Trophoblast cell (in vitro differentiated cells and primary cell): ENCODE measurements at regions not wholly inside any gene's neighbourhood (a gene's known extent, or its start where the extent isn't known, plus 50 kb on each side); places are given as distances from the start of the nearest gene placed in this dataset.

Experiments
- DNase-seq, 2 donors: peaks; one replicate each; pipeline ENCODE4 v3.0.0-alpha.2; 2016
- H2AFZ ChIP-seq: 2 replicates; pipeline ENCODE4 v1.6.1; 2013; ENCODE audit warnings: low read length, moderate library complexity, mild to moderate bottlenecking; ENCODE audit not compliant: insufficient read depth, poor library complexity
- H2AK5ac ChIP-seq: 2 replicates; pipeline ENCODE4 v1.6.1; 2013; ENCODE audit warnings: mild to moderate bottlenecking, low read length
- H2BK120ac ChIP-seq: 2 replicates; pipeline ENCODE4 v1.6.1; 2013; ENCODE audit warnings: low read length, mild to moderate bottlenecking, moderate library complexity; ENCODE audit not compliant: insufficient read depth, poor library complexity
- H2BK12ac ChIP-seq: 2 replicates; pipeline ENCODE4 v1.6.1; 2013; ENCODE audit warnings: mild to moderate bottlenecking, low read length, moderate library complexity
- H2BK5ac ChIP-seq: 2 replicates; pipeline ENCODE4 v1.6.1; 2013; ENCODE audit warnings: low read length, low read depth, moderate library complexity, mild to moderate bottlenecking; ENCODE audit not compliant: poor library complexity
- H3K14ac ChIP-seq: 2 replicates; pipeline ENCODE4 v1.6.1; 2013; ENCODE audit warnings: mild to moderate bottlenecking, low read length
- H3K18ac ChIP-seq: 2 replicates; pipeline ENCODE4 v1.6.1; 2013; ENCODE audit warnings: mild to moderate bottlenecking, low read length
- H3K23ac ChIP-seq: 2 replicates; pipeline ENCODE4 v1.6.1; 2013; ENCODE audit warnings: low read length
- H3K27ac ChIP-seq: 2 replicates; pipeline ENCODE4 v1.5.1; 2013; ENCODE audit warnings: low read depth, mild to moderate bottlenecking, inconsistent platforms, low read length, moderate library complexity
- H3K27me3 ChIP-seq: 2 replicates; pipeline ENCODE4 v1.6.1; 2013; ENCODE audit warnings: inconsistent platforms, mild to moderate bottlenecking, low read length, moderate library complexity; ENCODE audit not compliant: insufficient read depth
- H3K36me3 ChIP-seq, 2 experiments: 1 replicate in 1 of 2; 2 replicates in 1 of 2; pipeline ENCODE4 v1.6.1; 2013; ENCODE audit warnings: low read length in 2 of 2, mild to moderate bottlenecking in 2 of 2, moderate library complexity in 1 of 2; ENCODE audit not compliant: insufficient read depth in 2 of 2, control insufficient read depth in 1 of 2
- H3K4ac ChIP-seq: 2 replicates; pipeline ENCODE4 v1.6.1; 2013; ENCODE audit warnings: low read depth, mild to moderate bottlenecking, low read length, moderate library complexity
- H3K4me1 ChIP-seq, 2 experiments: 1 replicate in 1 of 2; 2 replicates in 1 of 2; pipeline ENCODE4 v1.6.1; 2013; ENCODE audit warnings: low read length in 2 of 2, mild to moderate bottlenecking in 2 of 2, moderate library complexity in 1 of 2; ENCODE audit not compliant: insufficient read depth in 2 of 2, control insufficient read depth in 1 of 2
- H3K4me2 ChIP-seq: 2 replicates; pipeline ENCODE4 v1.6.1; 2013; ENCODE audit warnings: inconsistent platforms, mild to moderate bottlenecking, low read length, moderate library complexity
- H3K4me3 ChIP-seq: 2 replicates; pipeline ENCODE4 v1.5.1; 2013; ENCODE audit warnings: mild to moderate bottlenecking, low read depth, low read length, inconsistent platforms
- H3K79me1 ChIP-seq: one replicate; pipeline ENCODE4 v1.6.1; 2013; ENCODE audit warnings: low read length
- H3K79me2 ChIP-seq: 2 replicates; pipeline ENCODE4 v1.6.1; 2013; ENCODE audit warnings: low read length, mild to moderate bottlenecking; ENCODE audit not compliant: control insufficient read depth, insufficient read depth, poor library complexity
- H3K9ac ChIP-seq: 2 replicates; pipeline ENCODE4 v1.6.1; 2013; ENCODE audit warnings: mild to moderate bottlenecking, low read length
- H3K9me3 ChIP-seq: 2 replicates; pipeline ENCODE4 v1.6.1; 2013; ENCODE audit warnings: low read depth, mild to moderate bottlenecking, control low read depth, inconsistent platforms, low read length; ENCODE audit not compliant: insufficient read depth
- H4K12ac ChIP-seq: 2 replicates; pipeline ENCODE4 v1.6.1; 2013; ENCODE audit warnings: low read depth, mild to moderate bottlenecking, low read length, moderate library complexity
- H4K8ac ChIP-seq: 2 replicates; pipeline ENCODE4 v1.6.1; 2013; ENCODE audit warnings: low read depth, mild to moderate bottlenecking, low read length, moderate library complexity
- H4K91ac ChIP-seq: one replicate; pipeline ENCODE4 v1.6.1; 2013; ENCODE audit warnings: low read depth, mild to moderate bottlenecking, low read length, moderate library complexity
- WGBS: extraction: QIAGEN DNeasy Blood & Tissue Kit; methylation state at CpG from one replicate; pipeline ENCODE4 v1.1.7; 2013; ENCODE audit warnings: missing lambda C conversion rate; ENCODE audit not compliant: insufficient read length, insufficient coverage; ENCODE audit errors: extremely low coverage; 5-methylcytosine and 5-hydroxymethylcytosine counted together

DNA sequence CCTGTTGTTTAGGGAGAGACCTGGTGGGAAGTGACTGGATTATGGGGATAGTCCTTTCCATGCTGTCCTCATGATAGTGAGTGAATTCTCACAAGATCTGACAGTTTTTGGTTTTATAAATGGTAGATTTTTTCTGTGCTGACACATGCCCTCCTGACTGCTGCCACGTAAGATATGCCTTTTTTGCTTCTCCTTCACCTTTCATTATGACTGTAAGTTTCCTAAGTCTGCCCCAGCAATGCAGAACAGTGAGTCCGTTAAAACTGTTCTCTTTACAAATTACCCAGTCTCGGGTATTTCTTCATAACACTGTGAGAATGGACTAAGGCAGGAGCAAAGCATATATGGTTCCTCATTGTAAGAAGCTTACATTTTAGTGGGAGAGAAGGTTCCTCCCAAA is 1727.2 kb downstream of the NCAM2 start:
- H2AK5ac ChIP-seq, result no peak overlapping the region
- H3K36me3 ChIP-seq, result no peaks in the 10 kb centered on the region
- H3K27ac ChIP-seq, result no peak overlapping the region
- H2AFZ ChIP-seq, result no peak overlapping the region
- no peak overlapping the region for H3K4me3 ChIP-seq
- no peak overlapping the region for H4K91ac ChIP-seq
- no peak overlapping the region for H3K14ac ChIP-seq
- no CpG with 5 or more reads among the region's 3 CpGs for WGBS
- no peak overlapping the region for H3K23ac ChIP-seq
- H3K27me3 ChIP-seq, result no peaks in the 10 kb centered on the region
- H3K18ac ChIP-seq, result no peak overlapping the region
- no peaks in the 10 kb centered on the region for H3K79me1 ChIP-seq
- no peak overlapping the region for H3K4me2 ChIP-seq
- H3K9ac ChIP-seq, result no peak overlapping the region
- H3K79me2 ChIP-seq, result no peaks in the 10 kb centered on the region
- no peak overlapping the region for H2BK120ac ChIP-seq
- no peak overlapping the region for H2BK12ac ChIP-seq
- H2BK5ac ChIP-seq, result no peak overlapping the region
- H4K12ac ChIP-seq, result no peak overlapping the region
- DNase-seq, result no peak
- H4K8ac ChIP-seq, result no peak overlapping the region
- peaks cover 7% of the 10 kb centered on the region for H3K9me3 ChIP-seq
- no peaks in the 10 kb centered on the region for H3K4me1 ChIP-seq
- H3K4ac ChIP-seq, result no peak overlapping the region

DNA sequence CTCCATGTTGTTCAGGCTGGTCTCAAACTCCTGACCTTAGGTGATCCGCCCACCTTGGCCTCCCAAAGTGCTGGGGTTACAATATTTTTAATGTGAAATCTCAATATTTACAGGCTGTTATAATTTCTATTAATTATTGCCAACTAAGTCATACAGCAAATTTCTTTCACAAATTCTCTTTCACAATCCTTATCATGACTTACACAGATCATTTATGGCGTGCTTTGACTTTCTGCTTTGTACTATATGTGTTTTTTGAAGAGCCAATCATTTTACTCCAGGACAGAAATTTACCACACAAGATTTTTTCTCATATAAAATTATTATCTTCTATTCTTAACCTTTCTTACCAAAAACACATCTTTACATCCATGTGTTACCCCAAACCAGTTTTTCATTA is 1729.9 kb downstream of the NCAM2 start:
- H3K23ac ChIP-seq, result no peak overlapping the region
- H3K4ac ChIP-seq, result no peak overlapping the region
- H2BK120ac ChIP-seq, result no peak overlapping the region
- peaks cover 9% of the 10 kb centered on the region for H3K9me3 ChIP-seq
- no CpG with 5 or more reads among the region's 2 CpGs for WGBS
- H3K79me1 ChIP-seq, result no peaks in the 10 kb centered on the region
- H3K27me3 ChIP-seq, result no peaks in the 10 kb centered on the region
- no peaks in the 10 kb centered on the region for H3K79me2 ChIP-seq
- no peak overlapping the region for H4K12ac ChIP-seq
- no peak overlapping the region for H2BK5ac ChIP-seq
- H3K4me1 ChIP-seq, result no peaks in the 10 kb centered on the region
- H4K8ac ChIP-seq, result no peak overlapping the region
- H2BK12ac ChIP-seq, result no peak overlapping the region
- no peaks in the 10 kb centered on the region for H3K36me3 ChIP-seq
- no peak overlapping the region for H3K27ac ChIP-seq
- H3K4me2 ChIP-seq, result no peak overlapping the region
- no peak overlapping the region for H3K9ac ChIP-seq
- DNase-seq, result no peak
- no peak overlapping the region for H2AFZ ChIP-seq
- H3K18ac ChIP-seq, result no peak overlapping the region
- H3K4me3 ChIP-seq, result no peak overlapping the region
- H2AK5ac ChIP-seq, result no peak overlapping the region
- no peak overlapping the region for H3K14ac ChIP-seq
- H4K91ac ChIP-seq, result no peak overlapping the region

DNA sequence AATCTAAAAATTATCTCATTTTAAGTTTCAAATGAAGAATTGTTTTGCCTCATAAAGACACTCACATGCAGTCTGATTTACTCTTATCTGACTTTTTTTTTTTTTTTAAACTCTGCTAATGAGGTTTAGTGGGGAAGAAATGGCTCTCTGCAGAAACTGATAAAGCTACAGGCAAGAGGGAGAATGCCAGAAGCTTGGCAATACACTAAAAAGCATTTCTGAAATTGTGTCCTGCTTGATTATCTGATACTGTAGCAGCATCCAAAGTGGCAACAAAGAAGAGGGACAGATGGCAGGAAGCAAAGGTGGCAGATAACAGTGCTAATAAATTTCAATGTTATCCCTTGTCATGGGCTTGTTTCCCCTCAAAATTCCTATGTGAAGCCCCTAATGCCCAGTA is 1744.9 kb downstream of the NCAM2 start:
- no peak overlapping the region for H3K9ac ChIP-seq
- H2AFZ ChIP-seq, result no peak overlapping the region
- H3K79me2 ChIP-seq, result no peaks in the 10 kb centered on the region
- H3K27ac ChIP-seq, result no peak overlapping the region
- no peak for DNase-seq
- H3K4me3 ChIP-seq, result no peak overlapping the region
- H3K9me3 ChIP-seq, result no peaks in the 10 kb centered on the region
- no peak overlapping the region for H3K4ac ChIP-seq
- H4K91ac ChIP-seq, result no peak overlapping the region
- no peak overlapping the region for H2BK12ac ChIP-seq
- H3K23ac ChIP-seq, result no peak overlapping the region
- no peak overlapping the region for H2BK120ac ChIP-seq
- no peaks in the 10 kb centered on the region for H3K4me1 ChIP-seq
- no peaks in the 10 kb centered on the region for H3K79me1 ChIP-seq
- no peak overlapping the region for H4K12ac ChIP-seq
- no peak overlapping the region for H2AK5ac ChIP-seq
- H3K18ac ChIP-seq, result no peak overlapping the region
- H3K27me3 ChIP-seq, result no peaks in the 10 kb centered on the region
- H4K8ac ChIP-seq, result no peak overlapping the region
- H3K14ac ChIP-seq, result no peak overlapping the region
- H3K4me2 ChIP-seq, result no peak overlapping the region
- no peaks in the 10 kb centered on the region for H3K36me3 ChIP-seq
- H2BK5ac ChIP-seq, result no peak overlapping the region

DNA sequence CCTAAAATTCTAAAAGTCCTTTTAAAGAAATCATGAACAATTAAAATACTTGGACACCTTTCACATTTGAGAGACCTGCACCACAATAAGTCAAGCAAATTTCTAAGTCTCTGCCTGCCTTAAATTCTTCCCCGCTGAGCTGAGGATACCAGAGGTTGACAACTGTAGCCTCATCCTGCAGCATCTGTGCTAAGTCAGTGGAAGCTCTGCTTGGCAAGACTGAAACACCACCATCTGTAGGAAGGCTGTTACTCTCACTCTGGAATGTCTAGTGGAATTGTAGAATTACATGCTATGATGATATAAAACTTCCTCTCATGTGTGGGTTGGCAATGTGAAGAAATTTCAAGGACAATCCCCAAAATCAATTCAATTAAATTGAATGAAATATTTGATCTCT is 1756.5 kb downstream of the NCAM2 start:
- Histone ChIP-seq H2AK5ac (no peak overlapping the region), H2BK12ac (no peak overlapping the region), H2AFZ (no peak overlapping the region), H3K27me3 (no peaks in the 10 kb centered on the region), H3K4me3 (no peak overlapping the region), H4K91ac (no peak overlapping the region), H4K12ac (no peak overlapping the region), H3K27ac (no peak overlapping the region), H3K18ac (no peak overlapping the region), H3K79me2 (no peaks in the 10 kb centered on the region), H3K79me1 (no peaks in the 10 kb centered on the region), H3K4me2 (no peak overlapping the region), H4K8ac (no peak overlapping the region), H2BK5ac (no peak overlapping the region), H3K4me1 (no peaks in the 10 kb centered on the region), H3K9me3 (no peaks in the 10 kb centered on the region), H3K23ac (no peak overlapping the region), H2BK120ac (no peak overlapping the region), H3K4ac (no peak overlapping the region), H3K36me3 (no peaks in the 10 kb centered on the region), H3K14ac (no peak overlapping the region), H3K9ac (no peak overlapping the region)
- WGBS, result no CpG with 5 or more reads among the region's 1 CpG
- DNase-seq, result no peak

DNA sequence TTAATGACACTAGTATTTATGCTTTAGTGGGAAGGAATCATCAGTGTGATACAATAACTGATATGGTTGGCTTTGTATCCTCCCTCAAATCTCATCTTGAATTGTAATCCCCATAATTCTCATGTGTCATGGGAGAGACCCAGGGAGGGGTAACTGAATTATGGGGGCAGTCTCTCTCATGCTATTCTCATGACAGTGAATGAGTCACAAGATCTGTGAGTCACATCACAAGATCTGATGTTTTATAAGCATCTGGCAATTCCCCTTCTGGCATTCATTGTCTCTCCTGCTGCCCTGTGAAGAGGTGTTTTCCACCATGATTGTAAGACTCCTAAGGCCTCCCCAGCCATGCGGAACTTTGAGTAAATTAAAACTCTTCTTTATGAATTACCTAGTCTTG is 1760.3 kb downstream of the NCAM2 start:
- no peak overlapping the region for H2BK120ac ChIP-seq
- no peak overlapping the region for H3K18ac ChIP-seq
- no peak for DNase-seq
- H3K4me3 ChIP-seq, result no peak overlapping the region
- no peak overlapping the region for H4K8ac ChIP-seq
- H3K9ac ChIP-seq, result no peak overlapping the region
- no peaks in the 10 kb centered on the region for H3K79me1 ChIP-seq
- no peaks in the 10 kb centered on the region for H3K9me3 ChIP-seq
- no peaks in the 10 kb centered on the region for H3K27me3 ChIP-seq
- H4K91ac ChIP-seq, result no peak overlapping the region
- H3K27ac ChIP-seq, result no peak overlapping the region
- H3K79me2 ChIP-seq, result no peaks in the 10 kb centered on the region
- H3K36me3 ChIP-seq, result no peaks in the 10 kb centered on the region
- no peak overlapping the region for H2AK5ac ChIP-seq
- H3K4ac ChIP-seq, result no peak overlapping the region
- H2BK12ac ChIP-seq, result no peak overlapping the region
- no peak overlapping the region for H2AFZ ChIP-seq
- no peak overlapping the region for H3K23ac ChIP-seq
- H2BK5ac ChIP-seq, result no peak overlapping the region
- no CpG with 5 or more reads among the region's 1 CpG for WGBS
- no peak overlapping the region for H3K4me2 ChIP-seq
- H4K12ac ChIP-seq, result no peak overlapping the region
- no peak overlapping the region for H3K14ac ChIP-seq
- H3K4me1 ChIP-seq, result no peaks in the 10 kb centered on the region
